Thymus (tissue), 11 donors: ENCODE measurements at regions not wholly inside any gene's neighbourhood (a gene's known extent, or its start where the extent isn't known, plus 50 kb on each side); places are given as distances from the start of the nearest gene placed in this dataset.
"Not testable (repeated sequence)": the region's sequence is repeated elsewhere in the genome, so short reads cannot be mapped to it uniquely, and the experiment has no call there.

ENCODE experiments used
- DNase-seq, 9 donors: peaks; one replicate each; pipeline ENCODE4 v3.0.0-alpha.2; 2013; ENCODE audit warnings: low spot score in 9 of 9, low read depth in 6 of 9, missing footprints in 1 of 9
- H3K27ac ChIP-seq, 2 donors: one replicate each; pipeline ENCODE4 v1.5.1; 2013; ENCODE audit warnings: control low read depth in 1 of 2, low read depth in 1 of 2, low read length in 1 of 2, mild to moderate bottlenecking in 1 of 2, moderate library complexity in 1 of 2
- H3K27me3 ChIP-seq, 2 donors: one replicate each; pipeline ENCODE4 v1.5.1; 2013; ENCODE audit warnings: low read length in 1 of 2; ENCODE audit not compliant: control insufficient read depth in 2 of 2, insufficient read depth in 1 of 2
- H3K36me3 ChIP-seq, 2 donors: one replicate each; pipeline ENCODE4 v1.5.1; 2013; ENCODE audit warnings: low read length in 1 of 2, mild to moderate bottlenecking in 1 of 2, moderate library complexity in 1 of 2; ENCODE audit not compliant: control insufficient read depth in 2 of 2, insufficient read depth in 2 of 2
- H3K4me1 ChIP-seq, 2 donors: one replicate each; pipeline ENCODE4 v1.5.1; 2013; ENCODE audit warnings: low read length in 2 of 2; ENCODE audit not compliant: control insufficient read depth in 2 of 2, insufficient read depth in 2 of 2
- H3K4me3 ChIP-seq, 2 donors: one replicate each; pipeline ENCODE4 v1.5.1; 2013; ENCODE audit warnings: low read length in 2 of 2, control low read depth in 1 of 2, mild to moderate bottlenecking in 1 of 2
- H3K9me3 ChIP-seq, 2 donors: one replicate each; pipeline ENCODE4 v1.5.1; 2013; ENCODE audit warnings: low read length in 1 of 2, mild to moderate bottlenecking in 1 of 2; ENCODE audit not compliant: control insufficient read depth in 2 of 2, insufficient read depth in 1 of 2
- WGBS: extraction: QIAGEN DNeasy Blood & Tissue Kit; methylation state at CpG from one replicate; pipeline ENCODE4 v1.1.7; 2013; 5-methylcytosine and 5-hydroxymethylcytosine counted together
- donor health status: healthy.

- Histone ChIP-seq H3K4me3 (no peak overlapping the region), H3K27ac (no peak overlapping the region), H3K36me3 (no peaks in the 10 kb centered on the region), H3K4me1 (no peaks in the 10 kb centered on the region), H3K9me3 (no peaks in the 10 kb centered on the region), H3K27me3 (no peaks in the 10 kb centered on the region)
- DNase-seq: no peak
- 75% methylated on average over 10 of the region's 10 CpGs for WGBS
Measured at GRCh38 chr2:21228041-21228895, 104.5 kb downstream of the TDRD15 start.

GRCh38 chr2:21229302-21229701 is 105.5 kb downstream of the TDRD15 start:
- DNase-seq: no peak
- Histone ChIP-seq H3K4me1 (no peaks in the 10 kb centered on the region), H3K27me3 (no peaks in the 10 kb centered on the region), H3K4me3 (no peak overlapping the region), H3K36me3 (no peaks in the 10 kb centered on the region), H3K27ac (no peak overlapping the region), H3K9me3 (no peaks in the 10 kb centered on the region)
- 92% methylated on average over 1 of the region's 1 CpG for WGBS

- Histone ChIP-seq H3K4me1 (no peaks in the 10 kb centered on the region), H3K4me3 (no peak overlapping the region), H3K27me3 (no peaks in the 10 kb centered on the region), H3K27ac (no peak overlapping the region), H3K9me3 (no peaks in the 10 kb centered on the region), H3K36me3 (no peaks in the 10 kb centered on the region)
- WGBS: 79% methylated on average over 1 of the region's 1 CpG
- no peak for DNase-seq
Measured at GRCh38 chr2:21230140-21230539, 106.4 kb downstream of the TDRD15 start.

- H3K36me3 ChIP-seq: no peaks in the 10 kb centered on the region
- H3K27ac ChIP-seq: no peak overlapping the region
- no peaks in the 10 kb centered on the region for H3K27me3 ChIP-seq
- no peak overlapping the region for H3K4me3 ChIP-seq
- H3K4me1 ChIP-seq: no peaks in the 10 kb centered on the region
- DNase-seq: no peak
- H3K9me3 ChIP-seq: no peaks in the 10 kb centered on the region
Measured at GRCh38 chr2:21231985-21232384, 108.2 kb downstream of the TDRD15 start.

DNA sequence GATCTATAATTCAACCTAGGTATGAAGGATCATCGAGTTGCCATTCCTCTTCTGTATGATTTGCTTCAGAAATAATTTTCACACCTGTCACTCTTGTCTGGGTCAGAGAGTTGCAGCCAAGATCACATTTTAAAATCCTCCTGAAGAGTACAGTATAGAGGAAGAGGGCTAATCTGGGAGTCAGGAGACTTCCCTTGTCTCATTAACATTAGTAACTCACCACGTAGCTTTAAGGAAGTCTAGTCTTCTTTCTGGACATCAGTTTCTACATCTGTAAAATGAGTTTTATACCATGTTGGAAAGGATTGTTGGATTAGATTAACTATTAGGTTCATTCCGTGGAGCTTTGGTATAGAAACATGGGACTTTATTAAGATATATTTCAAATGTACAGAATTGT is 109.4 kb downstream of the TDRD15 start:
- no peaks in the 10 kb centered on the region for H3K9me3 ChIP-seq
- DNase-seq: no peak
- no peaks in the 10 kb centered on the region for H3K36me3 ChIP-seq
- no peak overlapping the region for H3K27ac ChIP-seq
- H3K4me1 ChIP-seq: no peaks in the 10 kb centered on the region
- 84% methylated on average over 3 of the region's 3 CpGs for WGBS
- H3K27me3 ChIP-seq: no peaks in the 10 kb centered on the region
- no peak overlapping the region for H3K4me3 ChIP-seq

- 73% methylated on average over 3 of the region's 3 CpGs for WGBS
- Histone ChIP-seq H3K27ac (no peak overlapping the region), H3K36me3 (no peaks in the 10 kb centered on the region)
Measured at GRCh38 chr2:21234001-21234400, 110.2 kb downstream of the TDRD15 start.

GRCh38 chr2:21234464-21235120 is 110.8 kb downstream of the TDRD15 start:
- Histone ChIP-seq H3K9me3 (no peaks in the 10 kb centered on the region), H3K4me3 (no peak overlapping the region), H3K36me3 (no peaks in the 10 kb centered on the region), H3K4me1 (no peaks in the 10 kb centered on the region), H3K27ac (no peak overlapping the region), H3K27me3 (no peaks in the 10 kb centered on the region)
- DNase-seq: no peak
- WGBS: 96% methylated on average over 3 of the region's 3 CpGs

More at GRCh38 chr2:21234001-21234400, 110.2 kb downstream of the TDRD15 start:
- H3K4me1 ChIP-seq: no peaks in the 10 kb centered on the region
- H3K9me3 ChIP-seq: no peaks in the 10 kb centered on the region
- no peaks in the 10 kb centered on the region for H3K27me3 ChIP-seq
- DNase-seq: no peak
- no peak overlapping the region for H3K4me3 ChIP-seq

DNA sequence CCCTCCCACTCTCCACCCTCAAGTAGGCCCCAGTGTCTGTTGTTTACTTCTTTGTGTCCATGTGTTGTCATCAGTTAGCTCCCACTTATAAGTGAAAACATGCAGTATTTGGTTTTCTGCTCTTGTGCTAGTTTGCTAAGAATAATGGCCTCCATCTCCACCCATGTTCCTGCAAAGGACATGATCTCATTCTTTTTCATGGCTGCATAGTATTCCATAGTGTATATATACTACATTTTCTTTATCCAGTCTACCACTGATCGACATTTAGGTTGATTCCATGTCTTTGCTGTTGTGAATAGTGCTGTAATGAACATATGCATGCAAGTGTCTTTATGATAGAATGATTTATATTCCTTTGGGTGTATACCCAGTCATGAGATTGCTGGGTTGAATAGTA is 116.0 kb downstream of the TDRD15 start:
- H3K36me3 ChIP-seq, DNase-seq, H3K4me1 ChIP-seq, H3K4me3 ChIP-seq, H3K27ac ChIP-seq, H3K27me3 ChIP-seq, H3K9me3 ChIP-seq: not testable (repeated sequence)
- WGBS: 89% methylated on average over 1 of the region's 1 CpG

GRCh38 chr2:21244161-21244560 is 120.4 kb downstream of the TDRD15 start:
- WGBS: 87% methylated on average over 1 of the region's 1 CpG
- no peak for DNase-seq

More at GRCh38 chr2:21244161-21244560, 120.4 kb downstream of the TDRD15 start:
- Histone ChIP-seq H3K4me1 (no peaks in the 10 kb centered on the region), H3K36me3 (no peaks in the 10 kb centered on the region), H3K27me3 (no peaks in the 10 kb centered on the region), H3K9me3 (no peaks in the 10 kb centered on the region), H3K4me3 (no peak overlapping the region), H3K27ac (no peak overlapping the region)
